HEK293 (cell line): ENCODE measurements at regions not wholly inside any gene's neighbourhood (a gene's known extent, or its start where the extent isn't known, plus 50 kb on each side); places are given as distances from the start of the nearest gene placed in this dataset.

Experiments
- CTCF ChIA-PET: fragments of 350-600 bp; formaldehyde crosslinking; extraction: SDS; loops from one replicate; lab custom pipeline; 2021; ENCODE audit warnings: antibody characterized with exemption; lab: Yijun Ruan, JAX
- POLR2A ChIA-PET: fragments of 300-600 bp; formaldehyde crosslinking; extraction: SDS; loops from one replicate; lab custom pipeline; 2020; ENCODE audit warnings: antibody characterized with exemption, inconsistent platforms; lab: Yijun Ruan, JAX
- H3K27ac ChIP-seq: fragments of 200-500 bp; sonication (Bioruptor generic); 2 replicates; pipeline ENCODE4 v1.5.1; 2014; ENCODE audit warnings: low read depth, low read length, control low read depth, inconsistent platforms; ENCODE audit errors: extremely low read depth
- H3K36me3 ChIP-seq, 2 experiments: fragments of 200-500 bp in 1 of 2; sonication (Bioruptor generic) in 1 of 2; 1 replicate in 1 of 2; 2 replicates in 1 of 2; pipeline ENCODE4 v1.5.1; 2014 to 2017; ENCODE audit warnings: inconsistent platforms in 2 of 2, low read length in 2 of 2; ENCODE audit not compliant: control insufficient read depth in 2 of 2, insufficient read depth in 1 of 2
- H3K4me1 ChIP-seq: fragments of 200-500 bp; sonication (Bioruptor generic); 2 replicates; pipeline ENCODE4 v1.5.1; 2014; ENCODE audit warnings: mild to moderate bottlenecking, low read length, inconsistent platforms; ENCODE audit not compliant: control insufficient read depth, insufficient read depth
- H3K4me3 ChIP-seq: 2 replicates; pipeline ENCODE4 v1.5.1; 2011; ENCODE audit warnings: low read depth, mild to moderate bottlenecking, control low read depth, low read length, moderate library complexity
- H3K9me3 ChIP-seq: fragments of 200-500 bp; sonication (Bioruptor generic); 2 replicates; pipeline ENCODE4 v1.5.1; 2014; ENCODE audit warnings: low read depth, low read length, inconsistent platforms; ENCODE audit not compliant: control insufficient read depth, insufficient read depth
- MYNN ChIP-seq: fragments of 450-650 bp; formaldehyde crosslinking; IDR thresholded peaks from 2 replicates; pipeline ENCODE4 v1.5.1; 2016; ENCODE audit warnings: missing biosample characterization, missing genetic modification characterization, borderline replicate concordance
- OSR2 ChIP-seq: fragments of 450-650 bp; formaldehyde crosslinking; IDR thresholded peaks from 2 replicates; pipeline ENCODE4 v1.5.1; 2016; ENCODE audit warnings: missing biosample characterization, missing genetic modification characterization
- TRIM28 ChIP-seq: IDR thresholded peaks from 2 replicates; pipeline ENCODE4 v1.6.1; 2011; ENCODE audit warnings: low read length, control low read depth, borderline replicate concordance
- ZBTB7A ChIP-seq: fragments of 450-650 bp; formaldehyde crosslinking; IDR thresholded peaks from 2 replicates; pipeline ENCODE4 v1.5.1; 2016; ENCODE audit warnings: low read depth, missing biosample characterization, missing genetic modification characterization
- ZNF10 ChIP-seq: fragments of 450-650 bp; formaldehyde crosslinking; IDR thresholded peaks from 2 replicates; pipeline ENCODE4 v1.5.1; 2017; ENCODE audit warnings: missing biosample characterization, missing genetic modification characterization
- ZNF114 ChIP-seq: fragments of 450-650 bp; formaldehyde crosslinking; IDR thresholded peaks from 2 replicates; pipeline ENCODE4 v1.5.0; 2017; ENCODE audit warnings: missing biosample characterization, missing genetic modification characterization
- ZNF132 ChIP-seq: fragments of 450-650 bp; formaldehyde crosslinking; IDR thresholded peaks from 2 replicates; pipeline ENCODE4 v1.5.1; 2017; ENCODE audit warnings: missing biosample characterization, missing genetic modification characterization, borderline replicate concordance
- ZNF138 ChIP-seq: fragments of 450-650 bp; formaldehyde crosslinking; IDR thresholded peaks from 2 replicates; pipeline ENCODE4 v1.5.1; 2016; ENCODE audit warnings: missing biosample characterization, missing genetic modification characterization, borderline replicate concordance
- ZNF140 ChIP-seq: fragments of 450-650 bp; formaldehyde crosslinking; IDR thresholded peaks from 2 replicates; pipeline ENCODE4 v1.5.1; 2016; ENCODE audit warnings: missing biosample characterization, missing genetic modification characterization
- ZNF184 ChIP-seq: fragments of 450-650 bp; IDR thresholded peaks from 2 replicates; pipeline ENCODE4 v1.5.1; 2018; ENCODE audit warnings: missing biosample characterization, mild to moderate bottlenecking, missing genetic modification characterization
- ZNF223 ChIP-seq: fragments of 450-650 bp; formaldehyde crosslinking; IDR thresholded peaks from 2 replicates; pipeline ENCODE4 v1.5.1; 2016; ENCODE audit warnings: missing biosample characterization, missing genetic modification characterization
- ZNF248 ChIP-seq: fragments of 450-650 bp; formaldehyde crosslinking; IDR thresholded peaks from 2 replicates; pipeline ENCODE4 v1.5.1; 2017; ENCODE audit warnings: missing biosample characterization, missing genetic modification characterization
- ZNF558 ChIP-seq: fragments of 450-650 bp; formaldehyde crosslinking; IDR thresholded peaks from 2 replicates; pipeline ENCODE4 v1.5.1; 2016; ENCODE audit warnings: missing biosample characterization, missing genetic modification characterization
- ZSCAN4 ChIP-seq: fragments of 450-650 bp; formaldehyde crosslinking; IDR thresholded peaks from 2 replicates; pipeline ENCODE4 v1.5.1; 2017; ENCODE audit warnings: missing biosample characterization, missing genetic modification characterization
- TF ChIP-seq, protein P1 (sequence below): fragments of 450-650 bp; formaldehyde crosslinking; IDR thresholded peaks from 2 replicates; pipeline ENCODE4 v1.5.1; 2016; ENCODE audit warnings: missing biosample characterization, missing genetic modification characterization
- TF ChIP-seq, protein P2 (sequence below): fragments of 450-650 bp; formaldehyde crosslinking; IDR thresholded peaks from 2 replicates; pipeline ENCODE4 v1.5.1; 2016; ENCODE audit warnings: missing biosample characterization, missing genetic modification characterization
- TF ChIP-seq, protein P3 (sequence below): fragments of 450-650 bp; formaldehyde crosslinking; IDR thresholded peaks from 2 replicates; pipeline ENCODE4 v1.5.1; 2016; ENCODE audit warnings: missing biosample characterization, missing genetic modification characterization
- TF ChIP-seq, protein P4 (sequence below): fragments of 450-650 bp; IDR thresholded peaks from 2 replicates; pipeline ENCODE4 v1.5.1; 2018; ENCODE audit warnings: missing biosample characterization, mild to moderate bottlenecking, missing genetic modification characterization
- TF ChIP-seq, protein P5 (sequence below): fragments of 450-650 bp; formaldehyde crosslinking; IDR thresholded peaks from 2 replicates; pipeline ENCODE4 v1.5.1; 2016; ENCODE audit warnings: missing biosample characterization, missing genetic modification characterization

- Histone ChIP-seq H3K36me3 (no peaks in the 10 kb centered on the region), H3K4me1 (no peaks in the 10 kb centered on the region), H3K27ac (no peak overlapping the region), H3K4me3 (no peak overlapping the region), H3K9me3 (no peaks in the 10 kb centered on the region)
- TF ChIP-seq, protein P1, sequence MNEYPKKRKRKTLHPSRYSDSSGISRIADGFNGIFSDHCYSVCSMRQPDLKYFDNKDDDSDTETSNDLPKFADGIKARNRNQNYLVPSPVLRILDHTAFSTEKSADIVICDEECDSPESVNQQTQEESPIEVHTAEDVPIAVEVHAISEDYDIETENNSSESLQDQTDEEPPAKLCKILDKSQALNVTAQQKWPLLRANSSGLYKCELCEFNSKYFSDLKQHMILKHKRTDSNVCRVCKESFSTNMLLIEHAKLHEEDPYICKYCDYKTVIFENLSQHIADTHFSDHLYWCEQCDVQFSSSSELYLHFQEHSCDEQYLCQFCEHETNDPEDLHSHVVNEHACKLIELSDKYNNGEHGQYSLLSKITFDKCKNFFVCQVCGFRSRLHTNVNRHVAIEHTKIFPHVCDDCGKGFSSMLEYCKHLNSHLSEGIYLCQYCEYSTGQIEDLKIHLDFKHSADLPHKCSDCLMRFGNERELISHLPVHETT (tag by site-specific recombination): no peak
- no peak for TF ChIP-seq ZNF184 (tag by site-specific recombination)
- POLR2A ChIA-PET: no interaction called here
- CTCF ChIA-PET: interaction anchor here (0.6 kb wide), 1 partner anchor 259 kb away, joined by 5 read pairs; no protein-coding TSS in a partner anchor
Measured at GRCh38 chr18:68215931-68216330, 499.0 kb downstream of the TMX3 start.

DNA sequence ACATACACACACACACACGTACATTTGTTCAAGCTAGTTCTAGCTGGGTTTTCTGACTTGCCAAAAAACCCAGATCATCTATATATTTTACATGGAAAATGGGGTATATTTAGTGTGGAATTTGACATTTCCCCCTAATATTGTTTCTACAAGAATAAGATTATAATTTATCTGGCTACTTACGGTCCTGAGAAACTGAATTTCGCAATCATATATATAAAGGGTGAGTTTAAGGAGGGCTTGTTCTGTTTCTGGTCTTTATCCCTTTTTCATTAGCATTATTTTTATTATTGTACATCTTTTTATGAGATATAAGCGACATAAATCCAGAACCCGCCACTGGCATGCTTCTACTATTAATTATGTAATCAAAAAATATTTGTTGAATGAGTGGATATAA, 528.9 kb downstream of the TMX3 start:
- ChIA-PET POLR2A (no interaction called here), CTCF (interaction anchor here (0.6 kb wide), 1 partner anchor 229 kb away, joined by 4 read pairs; no protein-coding TSS in a partner anchor)
- no peaks in the 10 kb centered on the region for H3K4me1 ChIP-seq
- TF ChIP-seq ZNF138 (no peak), ZSCAN4 (no peak), OSR2 (tag by site-specific recombination) (no peak), TRIM28 (no peak), ZNF558 (no peak), MYNN (tag by site-specific recombination) (no peak)
- TF ChIP-seq, protein P2, sequence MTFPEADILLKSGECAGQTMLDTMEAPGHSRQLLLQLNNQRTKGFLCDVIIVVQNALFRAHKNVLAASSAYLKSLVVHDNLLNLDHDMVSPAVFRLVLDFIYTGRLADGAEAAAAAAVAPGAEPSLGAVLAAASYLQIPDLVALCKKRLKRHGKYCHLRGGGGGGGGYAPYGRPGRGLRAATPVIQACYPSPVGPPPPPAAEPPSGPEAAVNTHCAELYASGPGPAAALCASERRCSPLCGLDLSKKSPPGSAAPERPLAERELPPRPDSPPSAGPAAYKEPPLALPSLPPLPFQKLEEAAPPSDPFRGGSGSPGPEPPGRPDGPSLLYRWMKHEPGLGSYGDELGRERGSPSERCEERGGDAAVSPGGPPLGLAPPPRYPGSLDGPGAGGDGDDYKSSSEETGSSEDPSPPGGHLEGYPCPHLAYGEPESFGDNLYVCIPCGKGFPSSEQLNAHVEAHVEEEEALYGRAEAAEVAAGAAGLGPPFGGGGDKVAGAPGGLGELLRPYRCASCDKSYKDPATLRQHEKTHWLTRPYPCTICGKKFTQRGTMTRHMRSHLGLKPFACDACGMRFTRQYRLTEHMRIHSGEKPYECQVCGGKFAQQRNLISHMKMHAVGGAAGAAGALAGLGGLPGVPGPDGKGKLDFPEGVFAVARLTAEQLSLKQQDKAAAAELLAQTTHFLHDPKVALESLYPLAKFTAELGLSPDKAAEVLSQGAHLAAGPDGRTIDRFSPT: no peak
- H3K36me3 ChIP-seq: no peaks in the 10 kb centered on the region
- no peak overlapping the region for H3K27ac ChIP-seq
- no peak overlapping the region for H3K4me3 ChIP-seq
- no peaks in the 10 kb centered on the region for H3K9me3 ChIP-seq

DNA sequence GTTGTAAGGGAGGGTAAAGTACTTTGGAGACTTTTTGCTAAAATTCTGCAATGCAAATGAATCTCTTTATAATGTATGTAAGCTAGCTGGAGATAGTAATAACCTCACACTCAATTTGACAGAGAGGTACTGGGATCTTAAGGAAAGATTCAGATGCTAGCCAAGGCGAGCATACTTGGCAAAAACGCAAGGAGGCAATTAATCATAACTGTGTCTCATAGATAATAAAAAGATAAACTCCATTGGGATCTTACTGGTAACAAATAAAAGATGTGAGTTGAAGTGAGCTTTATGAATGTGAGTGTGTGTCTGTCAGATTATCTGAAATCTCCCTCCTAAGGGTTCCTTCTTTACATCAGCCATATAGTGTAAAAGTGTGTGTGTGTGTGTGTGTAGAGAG, 533.0 kb downstream of the TMX3 start:
- ChIA-PET POLR2A (no interaction called here), CTCF (no interaction called here)
- Histone ChIP-seq H3K9me3 (no peaks in the 10 kb centered on the region), H3K4me1 (no peaks in the 10 kb centered on the region), H3K36me3 (no peaks in the 10 kb centered on the region)
- no peak for TF ChIP-seq ZNF140
- no peak for TF ChIP-seq ZNF223 (tag by site-specific recombination)
- no peak for TF ChIP-seq ZNF132
- no peak for TF ChIP-seq ZNF248 (tag by site-specific recombination)
- TF ChIP-seq, all 188 proteins: peak for 0
- no peak overlapping the region for H3K27ac ChIP-seq
- no peak overlapping the region for H3K4me3 ChIP-seq

- H3K36me3 ChIP-seq: no peaks in the 10 kb centered on the region
- H3K27ac ChIP-seq: no peak overlapping the region
- CTCF ChIA-PET: no interaction called here
- H3K4me3 ChIP-seq: no peak overlapping the region
- POLR2A ChIA-PET: no interaction called here
- TF ChIP-seq, protein P3, sequence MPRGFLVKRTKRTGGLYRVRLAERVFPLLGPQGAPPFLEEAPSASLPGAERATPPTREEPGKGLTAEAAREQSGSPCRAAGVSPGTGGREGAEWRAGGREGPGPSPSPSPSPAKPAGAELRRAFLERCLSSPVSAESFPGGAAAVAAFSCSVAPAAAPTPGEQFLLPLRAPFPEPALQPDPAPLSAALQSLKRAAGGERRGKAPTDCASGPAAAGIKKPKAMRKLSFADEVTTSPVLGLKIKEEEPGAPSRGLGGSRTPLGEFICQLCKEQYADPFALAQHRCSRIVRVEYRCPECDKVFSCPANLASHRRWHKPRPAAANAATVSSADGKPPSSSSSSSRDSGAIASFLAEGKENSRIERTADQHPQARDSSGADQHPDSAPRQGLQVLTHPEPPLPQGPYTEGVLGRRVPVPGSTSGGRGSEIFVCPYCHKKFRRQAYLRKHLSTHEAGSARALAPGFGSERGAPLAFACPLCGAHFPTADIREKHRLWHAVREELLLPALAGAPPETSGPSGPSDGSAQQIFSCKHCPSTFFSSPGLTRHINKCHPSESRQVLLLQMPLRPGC (tag by site-specific recombination): no peak
- TF ChIP-seq, protein P4, sequence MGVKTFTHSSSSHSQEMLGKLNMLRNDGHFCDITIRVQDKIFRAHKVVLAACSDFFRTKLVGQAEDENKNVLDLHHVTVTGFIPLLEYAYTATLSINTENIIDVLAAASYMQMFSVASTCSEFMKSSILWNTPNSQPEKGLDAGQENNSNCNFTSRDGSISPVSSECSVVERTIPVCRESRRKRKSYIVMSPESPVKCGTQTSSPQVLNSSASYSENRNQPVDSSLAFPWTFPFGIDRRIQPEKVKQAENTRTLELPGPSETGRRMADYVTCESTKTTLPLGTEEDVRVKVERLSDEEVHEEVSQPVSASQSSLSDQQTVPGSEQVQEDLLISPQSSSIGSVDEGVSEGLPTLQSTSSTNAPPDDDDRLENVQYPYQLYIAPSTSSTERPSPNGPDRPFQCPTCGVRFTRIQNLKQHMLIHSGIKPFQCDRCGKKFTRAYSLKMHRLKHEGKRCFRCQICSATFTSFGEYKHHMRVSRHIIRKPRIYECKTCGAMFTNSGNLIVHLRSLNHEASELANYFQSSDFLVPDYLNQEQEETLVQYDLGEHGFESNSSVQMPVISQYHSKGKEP (tag by site-specific recombination): no peak
- TF ChIP-seq ZNF10 (tag by site-specific recombination) (no peak), ZNF114 (tag by site-specific recombination) (no peak), ZBTB7A (no peak)
- TF ChIP-seq, protein P5, sequence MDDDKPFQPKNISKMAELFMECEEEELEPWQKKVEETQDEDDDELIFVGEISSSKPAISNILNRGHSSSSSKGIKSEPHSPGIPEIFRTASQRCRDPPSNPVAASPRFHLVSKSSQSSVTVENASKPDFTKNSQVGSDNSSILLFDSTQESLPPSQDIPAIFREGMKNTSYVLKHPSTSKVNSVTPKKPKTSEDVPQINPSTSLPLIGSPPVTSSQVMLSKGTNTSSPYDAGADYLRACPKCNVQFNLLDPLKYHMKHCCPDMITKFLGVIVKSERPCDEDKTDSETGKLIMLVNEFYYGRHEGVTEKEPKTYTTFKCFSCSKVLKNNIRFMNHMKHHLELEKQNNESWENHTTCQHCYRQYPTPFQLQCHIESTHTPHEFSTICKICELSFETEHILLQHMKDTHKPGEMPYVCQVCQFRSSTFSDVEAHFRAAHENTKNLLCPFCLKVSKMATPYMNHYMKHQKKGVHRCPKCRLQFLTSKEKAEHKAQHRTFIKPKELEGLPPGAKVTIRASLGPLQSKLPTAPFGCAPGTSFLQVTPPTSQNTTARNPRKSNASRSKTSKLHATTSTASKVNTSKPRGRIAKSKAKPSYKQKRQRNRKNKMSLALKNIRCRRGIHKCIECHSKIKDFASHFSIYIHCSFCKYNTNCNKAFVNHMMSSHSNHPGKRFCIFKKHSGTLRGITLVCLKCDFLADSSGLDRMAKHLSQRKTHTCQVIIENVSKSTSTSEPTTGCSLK (tag by site-specific recombination): no peak
- H3K9me3 ChIP-seq: no peaks in the 10 kb centered on the region
- H3K4me1 ChIP-seq: no peaks in the 10 kb centered on the region
Measured at GRCh38 chr18:68179811-68180210, 535.1 kb downstream of the TMX3 start.
